ENCODE measurements at regions not wholly inside any gene's neighbourhood (a gene's known extent, or its start where the extent isn't known, plus 50 kb on each side); places are given as distances from the start of the nearest gene placed in this dataset.

DNA sequence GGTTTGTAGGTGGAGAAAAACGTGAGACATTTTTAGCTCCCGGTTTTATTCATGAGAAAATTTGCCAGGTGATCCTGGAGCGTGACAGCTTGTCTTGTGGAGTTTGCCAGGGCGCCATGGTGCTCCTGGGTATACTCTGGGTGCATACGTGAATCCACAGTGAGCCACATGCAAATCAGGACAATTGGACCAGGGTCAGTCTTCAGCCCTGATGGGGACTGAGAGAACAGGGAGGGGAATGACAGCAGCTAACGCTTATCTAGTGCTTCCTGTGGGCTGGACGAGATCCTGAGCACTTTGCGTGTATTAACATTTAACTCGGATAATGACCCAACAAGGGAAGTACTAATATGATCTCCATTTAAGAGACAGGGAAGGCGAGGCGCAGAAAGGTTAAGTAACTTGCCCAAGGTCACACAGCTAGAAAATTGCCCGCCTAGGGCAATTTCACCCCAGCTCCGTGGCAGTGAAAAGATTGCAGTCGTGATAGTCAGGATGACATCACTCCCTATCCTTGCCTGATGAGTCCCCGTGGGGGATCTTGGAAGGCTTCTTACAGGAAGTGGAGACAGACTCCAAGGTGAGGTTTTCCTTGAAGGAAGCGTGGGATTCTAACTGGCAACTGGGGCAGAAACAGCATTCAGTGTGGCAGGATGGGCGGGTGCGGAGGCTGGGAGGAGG lies 118.4 kb upstream of the NCOR2 start:
- 93% methylated on average over 8 of the region's 18 CpGs; no CpG with 5 or more reads in 1 of the 2 experiments for WGBS, 2 experiments (ENCODE audit: extremely low coverage in 2 of 2, insufficient read length in 1 of 2)
- H3K9me3 ChIP-seq (ENCODE audit: control insufficient read depth, insufficient read depth, low read length) = no peaks in the 10 kb centered on the region; the same call in 1 of the 2 replicates
- H3K79me1 ChIP-seq (ENCODE audit: low read depth in 1 of 2, low read length in 2 of 2) = 0 out of 4 replicates have a peak, but pooled peaks cover 0 to 3% of the 10 kb centered on the region in 2 experiments
- dilution Hi-C loops (cut with HindIII; ENCODE audit: low sequenced_read_pairs, unreplicated experiment) = loop anchor here (10.0 kb wide), 1 partner anchor 49 kb away; no protein-coding TSS in a partner anchor
- peak overlapping the region; percentile 45 for H2AK9ac ChIP-seq (replicated peaks; ENCODE audit: low read depth, low read length, poor library complexity)
- peak overlapping the region; percentile 88 for H2AFZ ChIP-seq (replicated peaks; ENCODE audit: low read length, poor library complexity)
- TF ChIP-seq RAD21 (IDR thresholded peaks at IDR 0.05; ENCODE audit: low read length) = no peak
- TF ChIP-seq CEBPB (IDR thresholded peaks at IDR 0.05; ENCODE audit: low read depth, low read length) = peak; percentile 68
- peak; percentile 42 for TF ChIP-seq MAFK (IDR thresholded peaks at IDR 0.05; ENCODE audit: low read depth, low read length)
- peak overlapping the region; percentile 78; the same call in 1 of the 2 replicates for H2AK5ac ChIP-seq (ENCODE audit: low read depth, low read length)
- peak overlapping the region; percentile 2; the same call in 1 of the 2 replicates for H4K5ac ChIP-seq (ENCODE audit: low read depth, low read length)
- H4K8ac ChIP-seq (ENCODE audit: low read depth in 2 of 2, low read length in 2 of 2) = peak overlapping the region; percentile 28 to 85; a peak in 2 of 4 replicates
- ChIA-PET POLR2A (ENCODE audit: unreplicated experiment) (no interaction called here), CTCF (interaction anchor here (1.0 to 1.1 kb wide), 2 partner anchors 9 to 79 kb away, joined by 3 to 4 read pairs; no protein-coding TSS in a partner anchor)
- H4K20me1 ChIP-seq (ENCODE audit: insufficient read depth, low read length) = no peaks in the 10 kb centered on the region
- H3K23ac ChIP-seq (ENCODE audit: low read depth, low read length) = peak overlapping the region; percentile 76
- H3K56ac ChIP-seq (ENCODE audit: extremely low read depth, insufficient read depth, low read length) = no peak overlapping the region; the same call in 1 of the 2 replicates
- no peaks in the 10 kb centered on the region for H3K36me3 ChIP-seq (ENCODE audit: control insufficient read depth, insufficient read depth, low read length)
- H3K4me1 ChIP-seq (ENCODE audit: control insufficient read depth, insufficient read depth, low read length) = peaks cover 35% of the 10 kb centered on the region
- H2BK120ac ChIP-seq (ENCODE audit: low read depth, low read length) = peak overlapping the region; percentile 95
- H3K18ac ChIP-seq (ENCODE audit: low read depth, low read length) = peak overlapping the region; percentile 25
- peaks cover 11% of the 10 kb centered on the region; the same call in 1 of the 2 replicates for H3K9me1 ChIP-seq (ENCODE audit: insufficient read depth, low read length)
- H2BK15ac ChIP-seq (ENCODE audit: low read depth, low read length) = peak overlapping the region; percentile 25; the same call in 1 of the 3 replicates
- intact Hi-C loops (cut with micrococcal nuclease) = no loop called here
- no peak for ATAC-seq (ENCODE audit: low read depth)
- no peaks in the 10 kb centered on the region for H3K27me3 ChIP-seq (ENCODE audit: control insufficient read depth, insufficient read depth, low read length)
- in situ Hi-C loops (cut with MboI; ENCODE audit: low sequenced_read_pairs) = no loop called here
- peak overlapping the region; percentile 95 for H3K4me2 ChIP-seq (ENCODE audit: low read depth, low read length)
- peak overlapping the region; percentile 49; the same call in 1 of the 2 replicates for H3K27ac ChIP-seq (ENCODE audit: insufficient read depth, low read length)
- peak; percentile 81 for DNase-seq
- peak overlapping the region; percentile 91 for H3K4ac ChIP-seq (ENCODE audit: low read depth, low read length)
- H2BK5ac ChIP-seq (ENCODE audit: low read depth, low read length, poor library complexity, severe bottlenecking) = no peak overlapping the region
- H3K14ac ChIP-seq (replicated peaks; ENCODE audit: low read depth, low read length) = peak overlapping the region; percentile 95; the same call in 1 of the 2 replicates
- H2BK20ac ChIP-seq (ENCODE audit: low read depth, low read length) = peak overlapping the region; percentile 63
- H3K9ac ChIP-seq (ENCODE audit: low read depth, low read length) = peak overlapping the region; percentile 28; the same call in 1 of the 2 replicates
- no peak overlapping the region for H3K4me3 ChIP-seq (ENCODE audit: insufficient read depth, low read depth, low read length)
- peak overlapping the region; percentile 26 for H4K91ac ChIP-seq (ENCODE audit: insufficient read depth, low read depth, low read length)
- BruUV-seq (replicated peaks) = no TSS peak

Data from IMR-90 (cell line).